Fibroblast of lung (primary cell): ENCODE measurements at regions not wholly inside any gene's neighbourhood (a gene's known extent, or its start where the extent isn't known, plus 50 kb on each side); places are given as distances from the start of the nearest gene placed in this dataset.

Source experiments
- CTCF ChIP-seq, 2 donors: IDR thresholded peaks in 1 of 2; conservative IDR thresholded peaks in 1 of 2; 1 replicate in 1 of 2; 2 replicates in 1 of 2; pipeline ENCODE4 v1.5.1; 2011 to 2012; ENCODE audit warnings: low read length in 2 of 2, control low read depth in 1 of 2, inconsistent platforms in 1 of 2, low read depth in 1 of 2, mild to moderate bottlenecking in 1 of 2
- EZH2 ChIP-seq: IDR thresholded peaks from 2 replicates; pipeline ENCODE4 v1.5.1; 2012; ENCODE audit warnings: low read length, control low read depth, mild to moderate bottlenecking; ENCODE audit errors: missing control alignments

GRCh38 chr22:49699928-49700498 is 127.7 kb downstream of the BRD1 start:
- TF ChIP-seq CTCF (conservative IDR thresholded peaks at IDR 0.05 in 1 of 2, IDR thresholded peaks at IDR 0.05 in 1 of 2; ENCODE audit: low read depth in 1 of 2, low read length in 2 of 2): no peak
- no peak for TF ChIP-seq EZH2
